ENCODE measurements at regions not wholly inside any gene's neighbourhood (a gene's known extent, or its start where the extent isn't known, plus 50 kb on each side); places are given as distances from the start of the nearest gene placed in this dataset.

- TF ChIP-seq CTCF (IDR thresholded peaks at IDR 0.05) (no peak), POLR2A (IDR thresholded peaks at IDR 0.05) (no peak)
Measured at GRCh38 chr13:70788074-70788473, 679.8 kb upstream of the KLHL1 start.
